ENCODE measurements at regions not wholly inside any gene's neighbourhood (a gene's known extent, or its start where the extent isn't known, plus 50 kb on each side); places are given as distances from the start of the nearest gene placed in this dataset.

- TF ChIP-seq ZNF839 (CRISPR knock-in tag; IDR thresholded peaks at IDR 0.05; ENCODE audit: borderline replicate concordance): 0 out of 2 replicates have a peak, but pooled peaks have one; percentile 13
- TF ChIP-seq DDIT3 (CRISPR knock-in tag; IDR thresholded peaks at IDR 0.05): no peak
- peak; percentile 71 for TF ChIP-seq ZC3H13 (CRISPR knock-in tag; IDR thresholded peaks at IDR 0.05)
- TF ChIP-seq PHB2 (IDR thresholded peaks at IDR 0.05; ENCODE audit: partially characterized antibody): no peak
- TF ChIP-seq DR1 (CRISPR knock-in tag; IDR thresholded peaks at IDR 0.05): no peak
- 0 out of 2 replicates have a peak, but pooled peaks have one; percentile 47 for TF ChIP-seq BCL3 (CRISPR knock-in tag; IDR thresholded peaks at IDR 0.05)
- peak; percentile 41; the same call in 1 of the 2 replicates for TF ChIP-seq NCOA2 (CRISPR knock-in tag; IDR thresholded peaks at IDR 0.05)
- TF ChIP-seq ATF3 (CRISPR knock-in tag; IDR thresholded peaks at IDR 0.05): no peak
- no peak for TF ChIP-seq ZNF776 (CRISPR knock-in tag; IDR thresholded peaks at IDR 0.05)
- no peak for TF ChIP-seq SMAD9 (CRISPR knock-in tag; IDR thresholded peaks at IDR 0.05)
- TF ChIP-seq ZSCAN20 (CRISPR knock-in tag; IDR thresholded peaks at IDR 0.05; ENCODE audit: borderline replicate concordance): peak; percentile 38; the same call in 1 of the 2 replicates
- TF ChIP-seq ZBTB7A (CRISPR knock-in tag; IDR thresholded peaks at IDR 0.05): peak; percentile 50; the same call in 1 of the 2 replicates
- no peak for TF ChIP-seq GZF1 (CRISPR knock-in tag; IDR thresholded peaks at IDR 0.05)
- TF ChIP-seq FUBP1 (CRISPR knock-in tag; IDR thresholded peaks at IDR 0.05; ENCODE audit: borderline replicate concordance): no peak
- no peak for TF ChIP-seq ZNF576 (CRISPR knock-in tag; IDR thresholded peaks at IDR 0.05)
- no peak for TF ChIP-seq ZNF431 (CRISPR knock-in tag; IDR thresholded peaks at IDR 0.05; ENCODE audit: borderline replicate concordance, low read depth)
Measured at GRCh38 chr1:234725177-234726132, 115.5 kb upstream of the IRF2BP2 start (continued).
